Endometrium (tissue), 2 donors: ENCODE measurements at regions not wholly inside any gene's neighbourhood (a gene's known extent, or its start where the extent isn't known, plus 50 kb on each side); places are given as distances from the start of the nearest gene placed in this dataset.

Source experiments
- FAIRE-seq: peaks from 2 replicates; lab custom pipeline; 2012; peaks lifted over from hg19 to GRCh38; lab: Jason Lieb, UNC
- donor health status: control.
- donor health status: control.

- no peak for FAIRE-seq
Observed at GRCh38 chr11:91956711-91957110, 267.9 kb upstream of the FAT3 start.

- FAIRE-seq = no peak
Observed at GRCh38 chr11:91955206-91955605, 269.4 kb upstream of the FAT3 start.

DNA sequence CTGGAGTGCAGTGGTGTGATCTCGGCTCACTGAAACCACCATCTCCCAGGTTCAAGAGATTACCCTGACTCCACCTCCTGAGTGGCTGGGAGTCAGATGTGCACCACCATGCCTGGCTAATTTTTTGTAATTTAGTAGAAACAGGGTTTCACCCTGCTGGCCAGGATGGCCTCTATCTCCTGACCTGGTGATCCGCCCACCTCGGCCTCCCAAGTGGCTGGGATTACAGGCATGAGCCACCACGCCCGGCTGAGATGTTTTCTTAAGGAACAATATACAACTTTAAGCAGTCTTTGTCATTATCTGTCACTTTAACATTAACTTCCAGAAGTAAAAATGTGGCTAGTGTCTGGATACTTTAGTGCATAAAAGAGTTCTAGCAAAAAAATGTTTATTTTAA, 272.6 kb upstream of the FAT3 start:
- FAIRE-seq = no peak

DNA sequence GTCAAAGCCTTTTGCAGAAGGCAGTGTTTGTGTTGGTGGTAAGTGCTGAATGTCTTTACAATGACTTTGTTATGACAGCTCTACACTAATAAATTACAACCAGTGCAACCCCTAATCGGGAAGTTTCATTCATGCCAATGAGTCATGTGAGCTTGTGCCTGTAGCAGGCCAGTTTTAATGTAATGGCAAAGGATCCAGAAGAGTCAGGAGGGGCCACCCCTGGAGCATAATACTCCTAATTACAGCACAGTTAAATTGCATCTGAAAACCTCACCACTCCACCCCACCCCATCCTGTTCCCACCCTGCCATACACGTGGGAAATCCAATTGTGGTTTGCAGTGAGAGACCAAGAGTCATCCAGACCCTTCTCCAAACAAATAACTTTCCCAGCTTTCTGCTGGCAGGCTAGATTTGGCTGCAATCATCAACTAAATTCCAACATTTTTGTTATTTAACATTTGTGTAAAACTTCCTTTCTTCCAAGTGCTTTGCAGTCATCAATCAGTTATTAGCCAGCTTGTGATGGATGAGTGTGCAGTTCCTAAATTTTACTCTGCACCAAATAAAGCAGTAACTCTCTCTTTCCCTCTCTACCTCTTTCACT, 277.3 kb upstream of the FAT3 start:
- FAIRE-seq = no peak

- FAIRE-seq = no peak
Observed at GRCh38 chr11:91946397-91946951, 278.1 kb upstream of the FAT3 start.

- FAIRE-seq = no peak
Observed at GRCh38 chr11:91935120-91935519, 289.5 kb upstream of the FAT3 start.

DNA sequence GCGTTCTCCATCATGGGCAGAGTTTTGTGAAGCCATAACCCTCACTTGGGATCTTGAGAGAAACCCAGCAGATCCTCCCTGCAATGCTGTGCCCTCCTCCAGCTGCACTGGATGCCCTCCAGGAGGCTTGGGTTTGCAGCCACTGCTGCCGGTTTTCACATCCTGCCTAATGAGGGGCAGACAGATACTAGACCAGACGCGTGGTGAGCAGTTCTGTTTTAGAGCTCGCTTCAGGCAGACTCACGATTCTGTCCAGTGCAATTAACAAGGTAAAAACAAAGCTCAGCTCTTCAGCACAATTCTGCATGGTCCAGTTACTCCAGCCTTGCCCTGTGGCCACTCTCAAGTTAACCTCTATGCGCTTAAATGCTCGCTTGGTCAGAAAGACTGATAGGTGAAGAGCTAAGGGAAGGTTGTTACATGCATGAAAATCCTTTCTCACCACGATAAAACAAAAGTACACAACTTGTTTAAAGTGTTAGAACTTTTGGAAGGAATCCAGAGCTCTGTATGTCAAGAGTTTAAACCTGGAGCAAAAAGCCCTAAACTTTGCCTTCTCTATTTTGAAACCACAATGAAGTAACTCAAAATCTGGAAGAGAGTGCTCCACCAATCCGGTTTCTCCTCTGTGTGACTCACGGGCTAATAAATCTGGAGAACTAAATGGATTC, 292.3 kb upstream of the FAT3 start:
- peak; percentile 8 for FAIRE-seq

GRCh38 chr11:91927448-91927847, 297.2 kb upstream of the FAT3 start:
- no peak for FAIRE-seq

- no peak for FAIRE-seq
Observed at GRCh38 chr11:91926965-91927364, 297.7 kb upstream of the FAT3 start.

DNA sequence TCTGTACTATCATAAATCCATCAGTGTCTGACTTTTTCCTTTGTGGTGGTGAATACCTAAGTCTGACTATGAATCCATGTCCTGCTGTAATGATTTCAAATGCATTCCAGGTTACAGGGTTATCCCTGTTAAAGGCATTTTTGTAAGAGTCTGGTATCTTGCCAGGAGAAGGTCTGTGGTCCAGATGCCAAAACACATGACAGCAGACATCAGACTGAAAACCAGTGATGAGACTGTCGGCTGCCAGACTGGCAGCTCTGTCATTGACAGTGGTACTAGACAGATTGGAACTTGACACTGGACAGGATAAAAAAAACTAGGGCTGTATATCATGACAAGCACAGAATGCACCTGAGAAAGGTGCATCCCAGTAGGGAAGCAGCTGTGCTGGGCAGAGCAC, 301.8 kb upstream of the FAT3 start:
- FAIRE-seq = no peak

DNA sequence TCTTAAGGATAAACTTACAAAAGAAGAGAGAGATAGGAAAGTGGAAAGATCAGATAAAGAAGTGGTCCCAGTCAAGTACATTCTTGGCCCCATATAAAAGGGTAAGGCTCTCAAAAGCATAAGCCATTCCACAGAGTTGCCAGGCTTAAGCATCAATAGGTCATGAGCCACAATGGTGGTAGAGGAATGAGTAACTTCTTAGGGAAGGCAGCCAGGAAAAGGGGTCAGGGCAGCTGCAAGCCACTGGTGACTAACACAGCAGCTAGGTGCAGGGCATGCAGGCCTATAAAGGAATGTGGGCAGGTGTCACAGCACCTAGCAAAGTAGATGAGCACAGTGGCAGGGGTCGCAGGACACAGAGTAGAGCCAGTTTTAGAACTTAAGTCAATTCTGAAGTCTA, 302.6 kb upstream of the FAT3 start:
- no peak for FAIRE-seq

DNA sequence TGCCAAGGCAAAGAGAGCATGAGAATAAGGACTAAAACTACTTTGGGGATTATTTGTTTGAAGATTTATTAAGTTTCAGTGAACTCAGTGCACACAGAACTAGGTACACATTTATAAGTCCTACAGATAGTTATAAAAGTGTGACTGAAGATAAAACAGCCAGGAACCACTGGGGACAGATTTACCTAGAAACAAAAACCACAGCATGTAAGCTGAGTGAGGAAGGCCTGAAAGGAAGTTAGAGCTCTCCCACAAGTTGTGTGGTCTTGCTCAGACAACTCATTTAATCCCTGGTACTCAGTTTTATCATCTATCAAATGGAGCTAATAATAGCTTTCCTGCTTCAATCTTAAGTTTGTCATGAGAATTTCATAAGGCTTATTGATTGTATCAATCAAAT, 311.2 kb upstream of the FAT3 start:
- FAIRE-seq = no peak

DNA sequence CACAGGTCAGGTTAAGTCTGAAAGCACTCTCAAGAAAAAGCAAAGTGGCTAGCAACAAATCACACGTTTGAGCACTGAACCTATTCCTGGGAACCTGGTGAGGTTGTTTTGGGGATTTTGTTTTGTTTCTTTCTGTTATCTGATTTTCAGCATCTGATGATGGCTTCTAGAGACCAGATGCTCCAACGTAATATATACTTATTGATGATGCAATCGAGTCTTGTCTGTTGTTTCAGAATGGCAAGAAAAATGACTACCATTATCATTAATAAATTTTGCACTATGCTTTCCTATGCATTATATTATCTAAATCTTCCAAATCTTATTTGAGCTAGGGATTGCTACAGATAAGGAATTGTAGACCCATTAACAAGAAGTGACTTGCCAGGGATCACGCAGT, 312.3 kb upstream of the FAT3 start:
- no peak for FAIRE-seq

DNA sequence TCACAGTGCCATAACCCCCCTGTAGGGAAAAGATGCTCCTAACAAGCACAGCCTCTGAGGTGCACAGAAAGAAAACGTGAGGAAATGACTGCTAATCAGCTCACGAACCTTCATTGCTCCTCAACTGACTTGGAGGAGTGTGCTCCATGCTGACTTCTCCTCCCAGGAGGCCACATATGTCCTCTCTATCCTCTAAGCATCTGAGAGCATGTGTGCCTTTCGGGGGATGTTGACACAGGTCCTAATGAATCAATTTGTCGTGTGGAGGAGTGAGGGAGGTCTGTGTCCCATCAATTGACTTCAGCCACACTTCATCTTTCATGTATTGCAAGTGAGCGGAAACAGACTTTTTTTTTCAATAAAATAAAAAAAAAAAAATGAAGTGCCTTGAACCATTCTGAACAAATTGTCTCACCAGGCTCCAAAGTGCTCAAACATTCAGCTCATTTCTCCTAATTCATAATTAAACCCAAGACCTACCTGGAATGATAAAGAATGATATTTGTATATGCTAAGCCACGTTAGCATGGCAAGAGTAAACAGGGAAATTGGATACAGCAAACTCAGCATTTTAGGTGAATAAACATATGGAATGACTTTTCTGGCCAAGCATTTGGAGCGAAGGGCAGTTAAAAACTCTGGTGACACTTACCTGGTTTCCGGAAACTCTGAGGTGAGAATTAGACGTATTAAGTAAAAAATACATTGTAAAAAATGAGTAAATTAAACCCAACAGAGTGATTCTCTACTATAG, 317.6 kb upstream of the FAT3 start:
- FAIRE-seq = no peak

GRCh38 chr11:91904792-91905785, 319.5 kb upstream of the FAT3 start:
- no peak for FAIRE-seq

DNA sequence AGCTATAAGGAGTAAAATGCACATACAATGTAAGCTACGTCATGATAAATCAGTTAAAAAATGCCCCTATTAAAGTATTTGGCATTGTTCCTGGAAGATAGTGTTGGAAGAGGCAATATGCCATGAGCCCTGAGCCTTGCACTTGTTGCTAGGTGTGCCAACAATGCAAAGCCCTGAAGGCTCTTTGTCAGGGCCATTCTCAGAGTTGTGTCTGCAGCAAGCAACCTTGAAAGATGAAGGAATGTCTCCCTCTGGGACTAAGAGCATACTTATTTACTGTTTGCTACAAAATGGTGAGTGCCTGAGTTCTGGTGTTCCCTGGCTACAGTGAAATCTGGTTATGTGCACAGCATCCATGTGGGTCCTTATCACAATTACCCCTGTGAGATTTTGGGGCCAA, 322.3 kb upstream of the FAT3 start:
- no peak for FAIRE-seq

- no peak for FAIRE-seq
Observed at GRCh38 chr11:91880660-91881059, 344.0 kb upstream of the FAT3 start.

DNA sequence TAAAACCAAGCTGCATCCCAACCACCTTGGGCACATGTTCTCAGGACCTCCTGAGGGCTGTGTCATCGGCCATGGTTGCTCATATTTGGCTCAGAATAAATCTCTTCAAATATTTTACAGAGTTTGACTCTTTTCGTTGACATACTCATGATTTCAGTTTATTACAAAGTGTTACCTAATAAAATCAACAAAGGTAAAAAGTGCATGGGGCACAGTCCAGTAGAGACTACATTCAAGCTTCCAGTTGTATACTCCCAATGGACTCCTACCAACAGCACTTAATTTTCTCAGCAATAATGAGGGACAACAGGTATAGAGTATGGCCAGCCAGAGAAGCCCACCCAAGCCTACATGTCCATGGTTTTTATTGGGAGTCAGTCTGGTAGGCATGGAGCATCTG, 347.9 kb upstream of the FAT3 start:
- FAIRE-seq = no peak

- no peak for FAIRE-seq
Observed at GRCh38 chr11:91872243-91872642, 352.4 kb upstream of the FAT3 start.

DNA sequence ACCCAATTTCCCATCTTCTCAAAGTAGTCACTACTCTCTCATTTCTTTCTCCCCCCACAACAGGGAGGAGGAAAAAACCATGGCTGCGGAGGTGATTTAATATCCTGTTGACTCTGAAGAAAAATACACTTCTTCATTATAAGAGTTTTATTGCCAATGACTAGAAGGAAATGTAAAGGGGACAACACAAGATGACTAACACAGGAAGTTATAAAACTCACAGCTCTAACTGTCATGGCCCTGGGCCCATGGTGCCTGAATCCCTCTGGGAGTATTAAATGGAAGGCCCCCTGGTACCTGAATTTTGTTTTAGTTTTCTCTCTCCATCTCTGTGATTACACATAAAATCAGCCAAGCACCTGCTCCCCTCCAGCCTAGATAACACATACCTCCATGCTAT, 352.8 kb upstream of the FAT3 start:
- no peak for FAIRE-seq

- no peak for FAIRE-seq
Observed at GRCh38 chr11:91871048-91871447, 353.6 kb upstream of the FAT3 start.

GRCh38 chr11:91869686-91870085, 354.9 kb upstream of the FAT3 start:
- no peak for FAIRE-seq
